ENCODE measurements at regions not wholly inside any gene's neighbourhood (a gene's known extent, or its start where the extent isn't known, plus 50 kb on each side); places are given as distances from the start of the nearest gene placed in this dataset.

DNA sequence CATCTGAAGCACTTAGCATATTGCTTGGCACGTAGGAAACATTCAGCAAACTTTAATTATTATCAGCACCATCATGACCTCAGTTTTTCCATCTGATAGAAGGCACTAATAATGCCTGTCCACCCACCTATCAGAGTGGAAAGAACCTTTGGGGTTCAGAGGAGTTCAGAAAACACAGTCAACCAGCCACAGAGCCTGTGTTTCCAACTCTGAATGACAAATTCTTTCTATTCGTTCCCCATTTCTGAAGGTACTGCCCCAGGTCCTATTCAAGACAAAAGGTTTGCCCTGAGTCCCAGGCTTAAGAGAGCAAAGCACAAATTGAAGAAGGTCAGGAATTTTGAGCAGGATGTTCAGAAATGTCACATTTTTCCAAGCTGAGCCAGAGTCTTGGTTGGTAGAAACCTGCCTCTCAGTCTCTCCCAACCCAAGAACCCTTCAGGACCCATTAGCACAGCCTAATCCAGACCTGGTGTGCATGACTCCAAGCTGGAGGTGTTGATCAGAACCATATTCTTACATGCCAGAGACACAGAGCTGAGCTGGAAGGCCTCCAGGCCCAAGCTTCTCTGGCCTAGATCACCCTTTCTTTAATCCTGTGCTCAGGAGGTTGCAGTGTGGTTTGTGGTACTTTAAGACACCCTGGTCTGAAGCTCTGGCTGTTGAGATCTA, 114.4 kb downstream of the TBX5 start:
- Histone ChIP-seq H3K14ac (ENCODE audit: insufficient read depth, low read length) (no peak overlapping the region), H4K8ac (replicated peaks; ENCODE audit: insufficient read length, low read depth, low read length) (no peak overlapping the region), H3K9ac (ENCODE audit: extremely low read depth, insufficient read length, low read length) (no peak overlapping the region), H3K56ac (ENCODE audit: insufficient read length, low read depth, low read length) (no peak overlapping the region), H2AK5ac (ENCODE audit: insufficient read length, low read length) (no peak overlapping the region), H3K4me2 (ENCODE audit: insufficient read depth, insufficient read length, low read length) (no peak overlapping the region), H2BK20ac (ENCODE audit: low read depth, low read length, poor library complexity, severe bottlenecking) (no peak overlapping the region), H3K79me2 (ENCODE audit: insufficient read depth, low read length) (no peaks in the 10 kb centered on the region), H3K4me1 (ENCODE audit: insufficient read depth, low read length) (peaks cover 6% of the 10 kb centered on the region; the same call in 1 of the 2 replicates), H3K27me3 (ENCODE audit: insufficient read depth, low read length) (no peaks in the 10 kb centered on the region), H3K79me1 (ENCODE audit: insufficient read depth, low read depth, low read length, poor library complexity, severe bottlenecking) (no peaks in the 10 kb centered on the region), H2AFZ (ENCODE audit: low read length) (no peak overlapping the region), H4K5ac (ENCODE audit: insufficient read length, low read depth, low read length) (no peak overlapping the region), H2BK120ac (ENCODE audit: low read depth, low read length, poor library complexity, severe bottlenecking) (no peak overlapping the region), H3K9me3 (ENCODE audit: control insufficient read depth, low read depth, low read length) (no peaks in the 10 kb centered on the region), H2BK12ac (ENCODE audit: insufficient read length, low read depth, low read length) (no peak overlapping the region), H4K91ac (ENCODE audit: insufficient read length, low read depth, low read length) (no peak overlapping the region), H3K23ac (ENCODE audit: insufficient read length, low read depth, low read length) (no peak overlapping the region), H3K23me2 (ENCODE audit: insufficient read length, low read depth, low read length, poor library complexity, severe bottlenecking) (no peaks in the 10 kb centered on the region), H3K18ac (ENCODE audit: insufficient read length, low read depth, low read length) (no peak overlapping the region), H3T11ph (ENCODE audit: low read length) (no peak overlapping the region), H4K20me1 (ENCODE audit: control insufficient read depth, insufficient read depth, insufficient read length) (no peaks in the 10 kb centered on the region), H3K27ac (ENCODE audit: insufficient read length, low read depth, low read length) (no peak overlapping the region), H2BK15ac (ENCODE audit: low read depth, low read length) (no peak overlapping the region), H2BK5ac (ENCODE audit: insufficient read length, low read length) (no peak overlapping the region), H3K4ac (ENCODE audit: low read depth, low read length) (no peak overlapping the region)
- no peak for DNase-seq
- Mint-ChIP-seq H3K9me3 (peaks cover 3 to 6% of the 10 kb centered on the region in 2 experiments; a peak in 3 of 5 replicates), H3K27me3 (ENCODE audit: low read depth) (peaks cover 6% of the 10 kb centered on the region), H3K27ac (peak overlapping the region in 1 of 3 experiments; percentile 44; a peak in 1 of 7 replicates), H3K36me3 (ENCODE audit: insufficient read depth in 1 of 3, low read depth in 3 of 3) (peaks cover 0 to 5% (median 2%) of the 10 kb centered on the region in 3 experiments; a peak in 3 of 7 replicates), H3K4me1 (peaks cover 17 to 19% of the 10 kb centered on the region in 2 experiments), H3K4me3 (no peak overlapping the region)
- TF ChIP-seq, protein P1, sequence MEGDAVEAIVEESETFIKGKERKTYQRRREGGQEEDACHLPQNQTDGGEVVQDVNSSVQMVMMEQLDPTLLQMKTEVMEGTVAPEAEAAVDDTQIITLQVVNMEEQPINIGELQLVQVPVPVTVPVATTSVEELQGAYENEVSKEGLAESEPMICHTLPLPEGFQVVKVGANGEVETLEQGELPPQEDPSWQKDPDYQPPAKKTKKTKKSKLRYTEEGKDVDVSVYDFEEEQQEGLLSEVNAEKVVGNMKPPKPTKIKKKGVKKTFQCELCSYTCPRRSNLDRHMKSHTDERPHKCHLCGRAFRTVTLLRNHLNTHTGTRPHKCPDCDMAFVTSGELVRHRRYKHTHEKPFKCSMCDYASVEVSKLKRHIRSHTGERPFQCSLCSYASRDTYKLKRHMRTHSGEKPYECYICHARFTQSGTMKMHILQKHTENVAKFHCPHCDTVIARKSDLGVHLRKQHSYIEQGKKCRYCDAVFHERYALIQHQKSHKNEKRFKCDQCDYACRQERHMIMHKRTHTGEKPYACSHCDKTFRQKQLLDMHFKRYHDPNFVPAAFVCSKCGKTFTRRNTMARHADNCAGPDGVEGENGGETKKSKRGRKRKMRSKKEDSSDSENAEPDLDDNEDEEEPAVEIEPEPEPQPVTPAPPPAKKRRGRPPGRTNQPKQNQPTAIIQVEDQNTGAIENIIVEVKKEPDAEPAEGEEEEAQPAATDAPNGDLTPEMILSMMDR (conservative IDR thresholded peaks at IDR 0.05): no peak
- no CpG with 5 or more reads among the region's 2 CpGs for WGBS (ENCODE audit: extremely low coverage, insufficient read length, low lambda C conversion rate)
